H54 (cell line): ENCODE measurements at regions not wholly inside any gene's neighbourhood (a gene's known extent, or its start where the extent isn't known, plus 50 kb on each side); places are given as distances from the start of the nearest gene placed in this dataset.

Experiments
- DNase-seq: peaks from one replicate; pipeline ENCODE4 v3.0.0; 2011; ENCODE audit warnings: low spot score, mixed read lengths; ENCODE audit not compliant: insufficient read length
- FAIRE-seq: peaks from 3 replicates; lab custom pipeline; 2011; peaks lifted over from hg19 to GRCh38; lab: Jason Lieb, UNC
- POLR2A ChIP-seq: IDR thresholded peaks from 2 replicates; pipeline ENCODE4 v1.6.1; 2011; ENCODE audit warnings: low read depth, mild to moderate bottlenecking, low read length

GRCh38 chr2:60072609-60073008 is 480.8 kb downstream of the BCL11A start:
- DNase-seq (no peak), FAIRE-seq (no peak)
- TF ChIP-seq POLR2A = no peak

GRCh38 chr2:60071490-60071831 is 482.0 kb downstream of the BCL11A start:
- no peak for TF ChIP-seq POLR2A
- DNase-seq (no peak), FAIRE-seq (no peak)

GRCh38 chr2:60070736-60071489 is 482.5 kb downstream of the BCL11A start:
- TF ChIP-seq POLR2A = no peak
- no peak for FAIRE-seq
- DNase-seq = no peak

- no peak for DNase-seq
- FAIRE-seq = no peak
- no peak for TF ChIP-seq POLR2A
These were observed 483.3 kb downstream of the BCL11A start for GRCh38 chr2:60070196-60070595.

GRCh38 chr2:60068755-60069154 is 484.7 kb downstream of the BCL11A start:
- DNase-seq (no peak), FAIRE-seq (no peak)
- TF ChIP-seq POLR2A = no peak

- TF ChIP-seq POLR2A = no peak
- DNase-seq (no peak), FAIRE-seq (no peak)
These were observed 486.4 kb downstream of the BCL11A start for GRCh38 chr2:60067006-60067405.

GRCh38 chr2:60066096-60066839 is 487.2 kb downstream of the BCL11A start:
- no peak for TF ChIP-seq POLR2A
- DNase-seq = no peak
- no peak for FAIRE-seq

GRCh38 chr2:60064687-60065389 is 488.6 kb downstream of the BCL11A start:
- DNase-seq (no peak), FAIRE-seq (no peak)
- no peak for TF ChIP-seq POLR2A

- no peak for DNase-seq
- TF ChIP-seq POLR2A = no peak
- FAIRE-seq = no peak
These were observed 494.7 kb downstream of the BCL11A start for GRCh38 chr2:60058781-60059180.

- DNase-seq (no peak), FAIRE-seq (no peak)
- TF ChIP-seq POLR2A = no peak
These were observed 498.7 kb downstream of the BCL11A start for GRCh38 chr2:60054571-60055340.

- no peak for TF ChIP-seq POLR2A
- no peak for DNase-seq
- FAIRE-seq = no peak
These were observed 499.7 kb downstream of the BCL11A start for GRCh38 chr2:60053791-60054190.

- no peak for TF ChIP-seq POLR2A
- FAIRE-seq (no peak), DNase-seq (no peak)
These were observed 500.9 kb downstream of the BCL11A start for GRCh38 chr2:60052601-60053000.

GRCh38 chr2:60051991-60052390 is 501.5 kb downstream of the BCL11A start:
- no peak for FAIRE-seq
- DNase-seq = no peak
- no peak for TF ChIP-seq POLR2A
